Prostate gland (tissue), 2 donors: ENCODE measurements at regions not wholly inside any gene's neighbourhood (a gene's known extent, or its start where the extent isn't known, plus 50 kb on each side); places are given as distances from the start of the nearest gene placed in this dataset.

ENCODE experiments used
- CTCF ChIP-seq, 4 experiments: fragments of 200-600 bp in 2 of 4; fragments of 450-650 bp in 2 of 4; sonication (generic) in 2 of 4; IDR thresholded peaks; 1 replicate in 3 of 4; 2 replicates in 1 of 4; pipeline ENCODE4 v1.5.1; 2016 to 2019; ENCODE audit warnings: antibody characterized with exemption in 4 of 4, mild to moderate bottlenecking in 2 of 4, moderate library complexity in 2 of 4
- POLR2A ChIP-seq: fragments of 450-650 bp; IDR thresholded peaks from one replicate; pipeline ENCODE4 v1.6.1; 2016; ENCODE audit warnings: antibody characterized with exemption, mild to moderate bottlenecking
- POLR2AphosphoS5 ChIP-seq: sonication (generic); formaldehyde crosslinking; IDR thresholded peaks from one replicate; pipeline ENCODE4 v1.6.1; 2017; ENCODE audit warnings: antibody characterized with exemption

DNA sequence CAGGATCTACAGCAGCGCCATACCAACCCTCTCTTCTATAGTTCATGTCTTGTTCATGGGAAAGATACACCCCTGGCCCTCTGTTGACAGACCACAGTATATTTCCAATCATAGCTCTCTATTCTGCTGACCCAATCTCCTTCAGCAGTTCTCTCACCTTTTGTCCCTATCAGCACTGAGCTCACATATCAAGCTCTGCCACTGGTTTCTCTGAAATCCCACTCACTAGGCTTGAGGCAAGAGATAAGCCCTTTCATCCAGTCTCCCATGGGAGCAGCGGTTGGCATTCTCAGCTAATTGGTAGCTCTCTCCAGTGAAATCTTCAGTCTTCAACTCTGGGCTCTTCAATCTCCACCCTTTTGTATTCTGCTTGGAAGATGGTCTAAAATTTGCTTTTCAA is 313.4 kb downstream of the GJA1 start:
- TF ChIP-seq CTCF (IDR thresholded peaks at IDR 0.05) = no peak
- no peak for TF ChIP-seq POLR2A
- TF ChIP-seq POLR2AphosphoS5 = no peak
